ENCODE measurements at regions not wholly inside any gene's neighbourhood (a gene's known extent, or its start where the extent isn't known, plus 50 kb on each side); places are given as distances from the start of the nearest gene placed in this dataset.
A peak's percentile ranks its signal among the peaks of the same experiment; 100 is the strongest.
"Not testable (repeated sequence)": the region's sequence is repeated elsewhere in the genome, so short reads cannot be mapped to it uniquely, and the experiment has no call there.

GRCh38 chr4:166153548-166153947 lies 280.5 kb downstream of the TLL1 start:
- no peak for DNase-seq (ENCODE audit: low read depth in 2 of 2)

- DNase-seq (ENCODE audit: low read depth in 2 of 2): no peak
Measured at GRCh38 chr4:166162327-166162726, 289.3 kb downstream of the TLL1 start.

GRCh38 chr4:166165829-166166420 lies 292.9 kb downstream of the TLL1 start:
- DNase-seq (ENCODE audit: low read depth in 2 of 2): peak; percentile 67 to 78

GRCh38 chr4:166169111-166169510 lies 296.1 kb downstream of the TLL1 start:
- DNase-seq (ENCODE audit: low read depth in 2 of 2): peak in 1 of 2 donors; percentile 5

DNA sequence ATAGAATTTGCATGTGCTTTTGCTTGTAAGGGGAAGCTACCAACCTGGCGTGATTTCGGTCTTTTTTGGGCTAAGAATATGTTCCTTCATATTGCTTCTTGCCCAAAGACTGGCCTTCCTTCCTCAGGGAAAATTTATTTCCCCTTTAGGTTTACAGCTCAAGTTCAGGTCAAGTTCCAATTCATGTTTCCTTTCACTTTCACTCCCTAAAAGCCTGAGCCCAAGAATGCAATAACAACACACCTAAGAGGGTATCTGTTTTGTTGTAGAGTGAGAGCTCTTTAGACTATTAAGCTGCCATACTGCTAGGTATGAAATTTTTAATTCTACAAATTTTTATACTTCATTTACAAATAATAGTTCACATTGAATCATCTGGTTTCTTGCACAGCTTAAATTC lies 299.6 kb downstream of the TLL1 start:
- no peak for DNase-seq (ENCODE audit: low read depth in 2 of 2)

- DNase-seq (ENCODE audit: low read depth in 2 of 2): peak in 1 of 2 donors; percentile 63
Measured at GRCh38 chr4:166174717-166175490, 301.9 kb downstream of the TLL1 start.

DNA sequence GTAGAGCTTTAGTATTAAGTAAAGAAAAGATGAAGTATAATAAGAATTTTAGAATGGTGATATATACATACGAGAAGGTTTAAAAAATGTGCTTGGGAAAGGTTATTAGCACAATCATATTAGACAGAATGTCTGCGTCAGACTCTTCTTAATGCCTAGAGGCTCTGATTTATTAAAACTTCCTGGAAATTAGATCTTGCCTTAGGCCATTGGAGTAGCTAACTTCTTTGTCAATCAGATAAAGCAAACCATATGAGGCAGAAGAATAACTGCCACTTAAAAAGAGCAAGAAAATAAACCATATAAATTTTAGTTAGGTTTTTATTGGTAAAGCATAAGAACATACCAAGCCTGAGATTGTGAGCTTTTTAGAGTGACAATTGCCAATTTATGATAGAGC lies 309.1 kb downstream of the TLL1 start:
- no peak for DNase-seq (ENCODE audit: low read depth in 2 of 2)

DNA sequence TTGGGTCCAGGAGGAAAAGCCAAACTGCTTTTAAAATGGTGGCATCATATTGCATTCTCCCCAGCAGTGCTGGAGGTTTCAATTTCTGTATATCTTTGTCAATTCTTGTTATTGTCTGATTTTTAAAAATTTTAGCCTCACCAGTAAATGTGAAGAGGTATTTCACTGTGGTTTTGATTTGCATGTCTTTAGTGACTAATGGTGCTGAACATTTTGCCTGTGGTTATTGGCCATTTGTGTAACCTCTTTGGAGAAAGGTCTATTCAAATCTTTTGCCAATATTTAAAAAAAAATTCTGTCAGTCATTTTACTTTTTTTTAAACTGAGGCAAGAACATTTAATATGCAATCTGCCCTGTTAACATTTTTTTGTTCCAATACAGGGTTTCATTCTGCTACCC lies 322.1 kb downstream of the TLL1 start:
- DNase-seq (ENCODE audit: low read depth in 2 of 2): no peak

DNA sequence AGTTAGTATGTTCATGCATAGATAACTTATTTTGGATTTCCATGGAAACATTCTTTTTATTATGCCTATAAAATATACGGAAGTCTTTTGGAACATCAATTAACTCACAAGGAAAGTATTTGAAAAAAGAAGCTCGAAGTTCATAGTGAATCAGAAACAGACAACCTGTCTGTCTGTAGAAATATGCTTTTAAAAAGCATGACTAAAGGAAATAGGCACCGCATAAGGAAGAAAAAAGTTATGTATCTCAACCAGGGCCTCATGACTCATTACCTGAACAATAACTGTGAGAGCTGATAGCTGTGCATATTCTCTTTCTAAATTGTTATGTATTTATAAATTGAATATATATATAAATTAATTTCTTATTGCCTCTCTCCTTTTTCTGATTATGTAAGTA lies 324.1 kb downstream of the TLL1 start:
- DNase-seq (ENCODE audit: low read depth in 2 of 2): no peak

- no peak for DNase-seq (ENCODE audit: low read depth in 2 of 2)
Measured at GRCh38 chr4:166198041-166198440, 325.0 kb downstream of the TLL1 start.

- DNase-seq (ENCODE audit: low read depth in 2 of 2): no peak
Measured at GRCh38 chr4:166198516-166199310, 325.7 kb downstream of the TLL1 start.

DNA sequence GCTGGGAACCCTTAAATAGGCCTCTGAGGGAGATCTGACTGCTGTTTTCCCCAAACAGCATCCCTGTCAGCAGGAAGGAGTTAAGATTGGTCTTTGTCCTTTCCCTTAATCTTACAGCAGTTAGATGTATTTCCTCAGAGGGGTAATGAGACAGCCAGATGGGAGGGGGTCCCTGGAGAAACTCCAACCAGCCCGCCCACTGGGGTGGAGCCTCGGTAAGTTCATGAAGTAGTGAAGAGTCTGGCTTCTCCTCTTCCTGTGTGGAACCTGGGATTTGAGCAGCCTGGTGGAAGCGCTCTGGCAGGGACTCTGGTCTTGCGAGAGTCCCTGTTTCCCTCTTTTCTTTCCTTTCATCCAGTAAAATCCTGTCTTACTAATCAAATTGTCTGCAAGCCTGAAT lies 330.0 kb downstream of the TLL1 start:
- no peak for DNase-seq (ENCODE audit: low read depth in 2 of 2)

GRCh38 chr4:166212326-166212725 lies 339.3 kb downstream of the TLL1 start:
- not testable (repeated sequence) for DNase-seq (ENCODE audit: low read depth in 2 of 2)

DNA sequence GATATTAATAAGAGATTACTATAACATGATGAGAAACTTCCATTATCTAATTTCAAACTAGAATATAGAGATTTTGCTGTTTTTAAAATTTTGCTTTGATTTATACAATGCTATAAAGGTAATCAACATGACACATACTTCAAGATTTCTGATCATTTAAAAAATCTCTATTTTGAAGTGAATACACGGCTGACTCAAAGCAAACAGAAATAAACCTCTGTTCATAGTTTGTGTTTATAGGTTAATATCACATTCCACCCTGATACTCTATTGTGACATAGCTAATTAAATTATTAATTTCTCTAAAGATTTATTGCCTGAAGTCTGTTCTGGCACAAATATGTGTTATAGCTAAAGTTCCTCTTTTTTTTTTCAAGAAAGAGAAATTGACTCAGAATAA lies 349.2 kb downstream of the TLL1 start:
- DNase-seq (ENCODE audit: low read depth in 2 of 2): no peak

- no peak for DNase-seq (ENCODE audit: low read depth in 2 of 2)
Measured at GRCh38 chr4:166228112-166228511, 355.1 kb downstream of the TLL1 start.

DNA sequence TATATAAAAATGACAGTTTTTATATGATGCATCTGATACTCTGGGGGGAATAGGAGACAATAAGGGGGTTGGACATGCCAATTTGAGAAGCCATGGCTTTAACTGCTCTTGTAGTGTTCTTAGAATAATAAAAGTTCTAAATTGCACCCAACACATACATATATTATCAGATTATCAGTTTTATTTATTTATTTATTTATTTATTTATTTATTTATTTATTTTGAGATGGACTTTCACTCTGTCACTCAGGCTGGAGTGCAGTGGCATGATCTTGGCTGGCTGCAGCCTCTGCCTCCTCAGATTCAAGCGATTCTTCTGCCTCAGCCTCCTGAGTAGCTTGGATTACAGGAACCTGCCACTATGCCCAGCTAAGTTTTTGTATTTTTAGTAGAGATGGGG lies 356.8 kb downstream of the TLL1 start:
- DNase-seq (ENCODE audit: low read depth in 2 of 2): no peak

- DNase-seq (ENCODE audit: low read depth in 2 of 2): no peak
Measured at GRCh38 chr4:166230841-166231240, 357.8 kb downstream of the TLL1 start.

DNA sequence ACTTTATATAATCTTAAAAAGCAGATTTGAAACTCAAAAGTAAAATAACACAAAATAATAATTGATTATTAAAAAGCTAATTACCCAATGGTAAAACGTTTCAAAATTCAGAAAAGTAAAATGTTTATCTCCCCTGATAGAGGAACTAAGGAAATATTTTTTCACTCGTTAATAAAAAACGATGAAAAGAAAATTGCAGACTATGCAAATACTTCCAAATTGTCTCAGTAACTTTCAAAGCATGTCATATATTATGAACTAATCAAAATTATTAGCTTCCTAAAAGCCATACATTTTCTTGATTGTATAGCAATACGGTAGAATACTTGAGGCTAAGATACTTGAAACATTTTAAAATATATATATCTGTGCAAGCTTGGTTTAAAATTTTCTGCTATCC lies 366.3 kb downstream of the TLL1 start:
- no peak for DNase-seq (ENCODE audit: low read depth in 2 of 2)

- DNase-seq (ENCODE audit: low read depth in 2 of 2): peak; percentile 23 to 52
Measured at GRCh38 chr4:166252487-166253402, 379.7 kb downstream of the TLL1 start.

DNA sequence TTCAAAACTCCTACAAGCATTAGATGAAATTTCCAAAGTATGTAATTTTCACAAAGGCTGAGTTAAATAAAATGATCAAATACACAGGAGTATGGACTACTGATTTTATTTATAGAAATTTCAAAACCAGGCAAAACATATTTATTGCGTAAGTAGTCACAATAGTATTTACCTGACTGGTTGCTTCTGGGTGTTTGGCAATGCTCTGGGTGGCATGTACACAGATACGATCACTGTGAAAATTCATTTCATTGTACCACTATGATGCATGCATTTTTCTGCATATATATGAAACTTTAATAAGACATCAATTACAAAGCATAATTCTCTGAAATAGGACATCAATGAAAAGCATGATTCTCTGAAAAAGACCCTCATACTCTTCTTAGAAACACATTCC lies 384.2 kb downstream of the TLL1 start:
- DNase-seq (ENCODE audit: low read depth in 2 of 2): no peak

DNA sequence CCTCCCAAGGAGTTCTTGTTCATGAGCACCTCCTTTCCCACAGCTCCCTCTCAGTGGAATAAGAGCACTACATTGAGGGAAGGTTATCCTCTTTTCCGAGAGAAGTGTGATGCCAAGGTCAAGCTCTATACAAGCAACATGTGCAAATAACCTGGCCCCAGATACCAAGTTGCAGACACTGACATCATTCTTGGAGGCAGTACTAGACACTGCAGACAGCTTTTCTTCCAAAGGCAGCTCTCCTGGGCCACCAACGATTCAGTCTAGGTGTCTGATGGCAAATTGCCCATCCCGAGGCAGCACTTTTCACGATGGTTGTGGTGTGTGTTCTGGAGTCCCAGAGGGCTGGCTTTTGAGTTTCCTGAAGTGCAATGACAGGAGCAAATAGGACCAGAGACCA lies 384.9 kb downstream of the TLL1 start:
- DNase-seq (ENCODE audit: low read depth in 2 of 2): no peak

DNA sequence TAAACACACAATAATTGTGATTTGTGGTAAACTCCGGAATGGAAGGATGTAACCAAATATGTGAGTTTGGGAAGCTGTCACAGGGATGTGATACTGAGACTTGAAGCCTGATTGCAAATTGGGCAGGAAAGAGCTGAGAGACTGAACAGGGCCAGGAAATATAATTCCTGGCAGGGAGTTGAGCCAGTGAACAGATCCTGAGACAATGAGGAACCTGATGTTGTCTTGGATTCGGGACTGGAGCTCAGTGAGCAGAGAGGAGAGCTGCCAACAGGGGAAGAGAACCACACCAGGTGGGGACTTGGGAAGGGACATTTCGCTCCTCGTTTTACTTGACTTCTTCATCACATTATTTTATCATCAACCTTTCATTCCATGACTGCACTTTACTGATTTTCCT lies 386.0 kb downstream of the TLL1 start:
- no peak for DNase-seq (ENCODE audit: low read depth in 2 of 2)
